ENCODE measurements at regions not wholly inside any gene's neighbourhood (a gene's known extent, or its start where the extent isn't known, plus 50 kb on each side); places are given as distances from the start of the nearest gene placed in this dataset.

DNA sequence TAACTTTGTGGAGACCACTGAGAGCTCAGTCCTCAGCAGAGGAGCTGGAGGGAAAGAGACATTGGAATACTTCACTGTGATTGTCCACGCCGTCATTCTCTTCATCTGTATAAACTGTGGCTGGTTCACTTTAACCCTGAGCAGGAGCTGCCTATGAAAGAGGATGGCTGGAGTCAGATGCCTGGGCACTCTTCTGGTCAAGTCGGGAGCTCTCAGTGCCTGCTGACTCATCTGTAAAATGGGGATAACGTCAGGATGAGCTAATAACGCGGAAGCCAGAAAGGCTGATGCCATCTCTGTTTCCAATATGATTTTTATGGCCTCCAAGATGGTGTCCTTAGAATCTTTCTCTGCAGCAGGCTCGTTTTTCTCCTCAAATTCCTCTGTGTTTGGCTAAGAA, 51.6 kb upstream of the MRPS22 start:
- Histone ChIP-seq H3K9me3 (no peaks in the 10 kb centered on the region), H3K36me3 (no peaks in the 10 kb centered on the region), H3K4me1 (no peaks in the 10 kb centered on the region), H3K27ac (no peak overlapping the region), H3K27me3 (no peaks in the 10 kb centered on the region), H3K4me3 (no peak overlapping the region)
- DNase-seq (ENCODE audit: low spot score in 2 of 2) = no peak
- intact Hi-C loops (cut with DNase I; ENCODE audit: low total_unique reads) = no loop called here
- TF ChIP-seq POLR2A (IDR thresholded peaks at IDR 0.05) (no peak), POLR2AphosphoS5 (IDR thresholded peaks at IDR 0.05) (no peak)
- TF ChIP-seq, protein P1, sequence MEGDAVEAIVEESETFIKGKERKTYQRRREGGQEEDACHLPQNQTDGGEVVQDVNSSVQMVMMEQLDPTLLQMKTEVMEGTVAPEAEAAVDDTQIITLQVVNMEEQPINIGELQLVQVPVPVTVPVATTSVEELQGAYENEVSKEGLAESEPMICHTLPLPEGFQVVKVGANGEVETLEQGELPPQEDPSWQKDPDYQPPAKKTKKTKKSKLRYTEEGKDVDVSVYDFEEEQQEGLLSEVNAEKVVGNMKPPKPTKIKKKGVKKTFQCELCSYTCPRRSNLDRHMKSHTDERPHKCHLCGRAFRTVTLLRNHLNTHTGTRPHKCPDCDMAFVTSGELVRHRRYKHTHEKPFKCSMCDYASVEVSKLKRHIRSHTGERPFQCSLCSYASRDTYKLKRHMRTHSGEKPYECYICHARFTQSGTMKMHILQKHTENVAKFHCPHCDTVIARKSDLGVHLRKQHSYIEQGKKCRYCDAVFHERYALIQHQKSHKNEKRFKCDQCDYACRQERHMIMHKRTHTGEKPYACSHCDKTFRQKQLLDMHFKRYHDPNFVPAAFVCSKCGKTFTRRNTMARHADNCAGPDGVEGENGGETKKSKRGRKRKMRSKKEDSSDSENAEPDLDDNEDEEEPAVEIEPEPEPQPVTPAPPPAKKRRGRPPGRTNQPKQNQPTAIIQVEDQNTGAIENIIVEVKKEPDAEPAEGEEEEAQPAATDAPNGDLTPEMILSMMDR (IDR thresholded peaks at IDR 0.05) = no peak

DNA sequence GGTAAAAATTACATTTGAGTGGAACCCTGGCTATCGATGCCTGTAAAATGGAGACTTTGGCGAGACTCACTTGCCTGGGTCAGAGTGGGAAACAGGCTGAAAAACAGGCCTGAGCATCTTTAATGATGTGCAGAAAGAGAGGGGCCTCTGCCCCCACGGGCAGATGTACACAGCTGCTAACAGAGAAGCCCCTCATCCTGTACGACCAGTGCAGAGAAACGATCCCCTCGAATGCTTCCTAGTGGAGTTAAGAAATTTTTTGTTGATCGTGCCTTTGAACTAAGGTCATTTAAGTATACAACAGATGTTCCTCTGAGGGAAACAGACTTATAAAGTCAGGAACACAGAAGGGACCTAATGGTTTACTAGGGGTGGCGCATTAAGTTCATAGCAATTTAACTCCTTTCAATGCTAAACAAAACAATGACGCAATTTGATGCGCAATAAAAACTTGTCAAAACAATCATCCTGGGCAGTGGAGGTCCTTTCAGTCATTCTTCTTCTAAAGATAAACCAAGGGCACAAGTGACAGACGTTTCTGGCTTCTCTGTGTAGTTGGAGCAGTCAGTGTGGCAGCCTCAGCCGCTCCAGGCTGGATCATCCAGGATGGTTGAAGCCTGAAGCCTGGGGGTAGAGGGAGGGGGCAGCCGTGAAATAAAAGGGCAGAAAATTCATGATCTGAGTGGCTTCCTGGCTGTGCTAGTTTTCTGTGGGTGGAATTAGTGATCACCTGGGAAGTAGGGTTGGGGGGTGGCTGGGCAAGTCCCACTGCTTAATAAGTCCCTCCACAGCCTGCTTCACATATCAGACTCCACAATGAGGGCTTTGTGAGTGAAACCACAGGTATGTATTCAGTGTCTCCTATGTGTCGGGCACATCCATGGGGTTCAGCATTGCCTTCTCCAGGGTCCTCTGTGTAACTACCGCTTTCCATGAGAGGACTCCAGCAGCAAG, 50.8 kb upstream of the MRPS22 start:
- TF ChIP-seq POLR2A (IDR thresholded peaks at IDR 0.05) = no peak
- TF ChIP-seq, protein P1 (IDR thresholded peaks at IDR 0.05) = no peak
- no peak for TF ChIP-seq POLR2AphosphoS5 (IDR thresholded peaks at IDR 0.05)
- H3K9me3 ChIP-seq = no peaks in the 10 kb centered on the region
- no peak overlapping the region for H3K27ac ChIP-seq

DNA sequence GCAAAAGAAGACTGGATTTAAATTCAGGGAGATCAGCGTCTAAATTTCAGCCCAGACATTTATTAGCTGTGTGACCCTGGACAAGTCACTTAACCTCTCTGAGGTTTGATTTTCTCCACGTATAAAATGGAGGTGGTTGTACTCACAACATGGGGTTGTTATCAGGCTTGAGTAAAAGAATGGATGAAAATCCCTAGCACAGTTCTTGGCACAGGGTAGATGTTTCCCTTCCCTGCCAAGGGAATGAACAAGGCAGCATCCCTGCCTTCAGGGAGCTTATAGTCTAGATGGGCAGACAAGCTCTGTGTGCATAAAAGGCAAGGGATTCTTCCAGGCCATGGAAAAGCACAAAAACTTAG, 50.2 kb upstream of the MRPS22 start:
- intact Hi-C loops (cut with DNase I; ENCODE audit: low total_unique reads) = no loop called here
- Histone ChIP-seq H3K4me1 (no peaks in the 10 kb centered on the region), H3K9me3 (no peaks in the 10 kb centered on the region), H3K4me3 (no peak overlapping the region), H3K27me3 (no peaks in the 10 kb centered on the region), H3K36me3 (no peaks in the 10 kb centered on the region), H3K27ac (no peak overlapping the region)
- TF ChIP-seq POLR2AphosphoS5 (IDR thresholded peaks at IDR 0.05) = no peak
- TF ChIP-seq, protein P1 (IDR thresholded peaks at IDR 0.05) = no peak
- TF ChIP-seq POLR2A (IDR thresholded peaks at IDR 0.05) = no peak
- DNase-seq (ENCODE audit: low spot score in 2 of 2) = no peak

More for the DNA sequence above, 50.8 kb upstream of the MRPS22 start:
- Histone ChIP-seq H3K4me3 (no peak overlapping the region), H3K4me1 (no peaks in the 10 kb centered on the region), H3K36me3 (no peaks in the 10 kb centered on the region), H3K27me3 (no peaks in the 10 kb centered on the region)
- peak in 1 of 2 donors; percentile 18 for DNase-seq (ENCODE audit: low spot score in 2 of 2)
- intact Hi-C loops (cut with DNase I; ENCODE audit: low total_unique reads) = no loop called here
